ENCODE measurements at regions not wholly inside any gene's neighbourhood (a gene's known extent, or its start where the extent isn't known, plus 50 kb on each side); places are given as distances from the start of the nearest gene placed in this dataset.

DNA sequence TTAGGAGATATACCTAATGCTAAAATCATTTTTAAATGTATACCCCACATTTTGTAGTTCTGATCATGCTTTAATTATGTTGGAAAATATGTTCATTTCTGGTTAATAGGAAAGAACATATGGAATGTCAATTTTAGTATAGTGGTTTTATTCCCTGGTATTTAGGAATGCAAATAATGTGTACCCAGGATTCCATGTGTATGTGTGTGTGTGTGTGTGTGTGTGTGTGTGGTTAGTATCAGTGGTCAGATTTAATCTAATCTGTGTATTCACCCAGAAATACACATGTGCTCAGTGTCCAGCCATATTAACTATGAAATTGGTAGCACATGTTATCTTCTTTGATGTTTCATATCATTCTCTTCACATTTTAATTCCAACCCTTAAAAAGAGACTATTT, 233.5 kb upstream of the DCBLD2 start:
- no peak for DNase-seq (ENCODE audit: low spot score)
- TF ChIP-seq, protein P1, sequence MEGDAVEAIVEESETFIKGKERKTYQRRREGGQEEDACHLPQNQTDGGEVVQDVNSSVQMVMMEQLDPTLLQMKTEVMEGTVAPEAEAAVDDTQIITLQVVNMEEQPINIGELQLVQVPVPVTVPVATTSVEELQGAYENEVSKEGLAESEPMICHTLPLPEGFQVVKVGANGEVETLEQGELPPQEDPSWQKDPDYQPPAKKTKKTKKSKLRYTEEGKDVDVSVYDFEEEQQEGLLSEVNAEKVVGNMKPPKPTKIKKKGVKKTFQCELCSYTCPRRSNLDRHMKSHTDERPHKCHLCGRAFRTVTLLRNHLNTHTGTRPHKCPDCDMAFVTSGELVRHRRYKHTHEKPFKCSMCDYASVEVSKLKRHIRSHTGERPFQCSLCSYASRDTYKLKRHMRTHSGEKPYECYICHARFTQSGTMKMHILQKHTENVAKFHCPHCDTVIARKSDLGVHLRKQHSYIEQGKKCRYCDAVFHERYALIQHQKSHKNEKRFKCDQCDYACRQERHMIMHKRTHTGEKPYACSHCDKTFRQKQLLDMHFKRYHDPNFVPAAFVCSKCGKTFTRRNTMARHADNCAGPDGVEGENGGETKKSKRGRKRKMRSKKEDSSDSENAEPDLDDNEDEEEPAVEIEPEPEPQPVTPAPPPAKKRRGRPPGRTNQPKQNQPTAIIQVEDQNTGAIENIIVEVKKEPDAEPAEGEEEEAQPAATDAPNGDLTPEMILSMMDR (IDR thresholded peaks at IDR 0.05; ENCODE audit: unreplicated experiment): no peak
- Mint-ChIP-seq H3K9me3 (ENCODE audit: unreplicated experiment) (no peaks in the 10 kb centered on the region), H3K4me3 (ENCODE audit: unreplicated experiment) (no peak overlapping the region), H3K4me1 (ENCODE audit: unreplicated experiment) (no peaks in the 10 kb centered on the region), H3K36me3 (ENCODE audit: low read depth, unreplicated experiment) (no peaks in the 10 kb centered on the region), H3K27ac (ENCODE audit: unreplicated experiment) (no peak overlapping the region), H3K27me3 (ENCODE audit: unreplicated experiment) (no peaks in the 10 kb centered on the region)

DNA sequence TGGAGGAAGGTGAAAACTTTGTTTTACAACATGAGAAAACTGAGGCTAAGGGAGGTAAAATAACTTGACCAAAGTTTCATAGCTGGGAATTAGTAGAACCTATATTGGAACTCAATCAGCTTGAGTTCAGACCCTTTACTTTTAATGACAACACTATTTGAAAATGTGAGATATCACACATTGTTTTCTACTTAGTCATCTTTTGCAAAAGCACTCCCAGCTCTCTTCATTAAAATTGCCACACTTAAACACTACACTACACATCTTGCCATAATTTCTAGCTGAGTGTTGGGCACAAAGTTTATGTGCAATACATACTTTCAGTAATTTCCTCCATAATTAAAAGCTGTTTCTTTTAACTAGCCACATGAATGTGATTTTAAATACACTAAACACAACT, 230.4 kb upstream of the DCBLD2 start:
- H3K4me3 Mint-ChIP-seq (ENCODE audit: unreplicated experiment): no peak overlapping the region
- H3K36me3 Mint-ChIP-seq (ENCODE audit: low read depth, unreplicated experiment): no peaks in the 10 kb centered on the region
- H3K27ac Mint-ChIP-seq (ENCODE audit: unreplicated experiment): no peak overlapping the region
- H3K4me1 Mint-ChIP-seq (ENCODE audit: unreplicated experiment): no peaks in the 10 kb centered on the region
- no peaks in the 10 kb centered on the region for H3K27me3 Mint-ChIP-seq (ENCODE audit: unreplicated experiment)
- TF ChIP-seq, protein P1 (IDR thresholded peaks at IDR 0.05; ENCODE audit: unreplicated experiment): no peak
- H3K9me3 Mint-ChIP-seq (ENCODE audit: unreplicated experiment): no peaks in the 10 kb centered on the region
- DNase-seq (ENCODE audit: low spot score): no peak

DNA sequence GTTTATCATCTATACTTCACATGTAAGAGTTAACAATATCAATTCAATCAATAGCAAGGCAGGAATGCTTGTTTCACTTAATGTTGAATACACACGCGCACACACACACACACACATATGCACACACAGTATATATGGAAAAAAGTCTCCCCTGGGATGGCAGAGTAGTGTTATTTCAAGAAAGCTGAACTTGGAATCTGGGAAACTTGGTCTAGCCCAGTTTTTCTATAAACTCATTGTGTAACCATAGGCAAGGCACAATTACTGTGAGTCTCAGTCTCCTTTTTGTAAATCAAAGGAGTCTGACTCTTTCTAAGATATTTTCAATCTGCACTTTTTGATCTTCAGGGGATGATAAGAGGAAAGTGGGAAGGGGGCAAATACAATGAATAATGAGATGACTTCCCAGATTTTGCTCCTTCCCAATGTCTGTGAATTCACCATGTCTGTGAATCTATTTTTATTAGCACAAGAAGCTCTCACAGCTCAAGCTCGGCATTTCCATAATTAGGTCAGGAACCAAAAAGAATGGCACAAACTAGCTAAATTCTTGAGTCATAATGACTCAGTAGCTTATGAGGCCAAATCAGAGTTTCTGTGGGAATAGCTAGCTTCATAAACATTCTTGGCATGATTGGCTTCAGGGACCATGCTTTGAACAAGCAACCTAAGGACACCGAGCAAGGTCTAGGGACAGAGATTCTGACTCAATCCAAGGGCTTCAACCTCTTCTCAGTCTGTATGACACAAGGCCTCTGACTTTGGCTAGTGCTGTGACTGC, 227.4 kb upstream of the DCBLD2 start:
- no peak overlapping the region for H3K4me3 Mint-ChIP-seq (ENCODE audit: unreplicated experiment)
- no peaks in the 10 kb centered on the region for H3K27me3 Mint-ChIP-seq (ENCODE audit: unreplicated experiment)
- no peaks in the 10 kb centered on the region for H3K4me1 Mint-ChIP-seq (ENCODE audit: unreplicated experiment)
- TF ChIP-seq, protein P1 (IDR thresholded peaks at IDR 0.05; ENCODE audit: unreplicated experiment): no peak
- DNase-seq (ENCODE audit: low spot score): no peak
- H3K9me3 Mint-ChIP-seq (ENCODE audit: unreplicated experiment): no peaks in the 10 kb centered on the region
- no peaks in the 10 kb centered on the region for H3K36me3 Mint-ChIP-seq (ENCODE audit: low read depth, unreplicated experiment)
- no peak overlapping the region for H3K27ac Mint-ChIP-seq (ENCODE audit: unreplicated experiment)

DNA sequence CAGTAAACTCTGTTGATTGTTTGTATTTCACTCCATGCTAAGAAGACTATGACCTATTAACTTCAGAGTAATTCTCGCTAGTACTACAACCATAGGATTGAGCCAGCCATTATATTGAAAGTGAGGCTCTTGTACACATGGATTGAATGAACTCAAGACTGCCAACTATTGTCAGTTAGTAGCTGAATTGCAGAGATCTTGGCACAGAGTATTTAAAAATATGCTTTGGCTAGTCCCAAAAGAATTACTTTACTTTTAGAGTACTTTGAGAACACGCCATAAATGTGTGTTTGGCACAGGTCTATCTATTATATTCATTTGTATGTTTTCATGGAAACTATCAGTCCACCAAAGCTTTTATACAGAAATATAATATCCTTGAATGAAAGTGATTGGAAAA, 226.7 kb upstream of the DCBLD2 start:
- TF ChIP-seq, protein P1 (IDR thresholded peaks at IDR 0.05; ENCODE audit: unreplicated experiment): no peak
- no peaks in the 10 kb centered on the region for H3K36me3 Mint-ChIP-seq (ENCODE audit: low read depth, unreplicated experiment)
- H3K27me3 Mint-ChIP-seq (ENCODE audit: unreplicated experiment): no peaks in the 10 kb centered on the region
- H3K27ac Mint-ChIP-seq (ENCODE audit: unreplicated experiment): no peak overlapping the region
- H3K4me1 Mint-ChIP-seq (ENCODE audit: unreplicated experiment): no peaks in the 10 kb centered on the region
- H3K4me3 Mint-ChIP-seq (ENCODE audit: unreplicated experiment): no peak overlapping the region
- no peak for DNase-seq (ENCODE audit: low spot score)
- no peaks in the 10 kb centered on the region for H3K9me3 Mint-ChIP-seq (ENCODE audit: unreplicated experiment)

DNA sequence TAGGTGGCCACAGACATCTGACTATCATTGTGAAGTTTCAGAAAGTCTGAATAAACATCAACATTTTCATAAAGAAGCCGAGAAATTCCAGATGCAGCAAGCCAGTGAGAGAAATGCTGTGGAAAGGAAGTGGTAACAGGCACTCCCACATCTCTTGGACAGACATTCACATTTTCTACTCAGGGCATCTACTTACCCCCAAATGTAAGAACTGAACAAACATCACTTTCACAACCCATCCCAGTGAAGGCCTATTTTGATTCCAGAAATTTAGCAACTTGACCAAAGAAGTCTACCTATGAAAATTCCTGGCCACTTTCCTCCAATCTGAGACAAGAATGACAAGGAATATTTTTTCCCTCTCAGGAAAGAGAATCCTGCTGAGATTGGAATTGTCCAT, 224.8 kb upstream of the DCBLD2 start:
- H3K27me3 Mint-ChIP-seq (ENCODE audit: unreplicated experiment): no peaks in the 10 kb centered on the region
- no peaks in the 10 kb centered on the region for H3K9me3 Mint-ChIP-seq (ENCODE audit: unreplicated experiment)
- no peak for DNase-seq (ENCODE audit: low spot score)
- H3K36me3 Mint-ChIP-seq (ENCODE audit: low read depth, unreplicated experiment): no peaks in the 10 kb centered on the region
- H3K4me3 Mint-ChIP-seq (ENCODE audit: unreplicated experiment): no peak overlapping the region
- no peak overlapping the region for H3K27ac Mint-ChIP-seq (ENCODE audit: unreplicated experiment)
- TF ChIP-seq, protein P1 (IDR thresholded peaks at IDR 0.05; ENCODE audit: unreplicated experiment): no peak
- no peaks in the 10 kb centered on the region for H3K4me1 Mint-ChIP-seq (ENCODE audit: unreplicated experiment)

All from endothelial cell (in vitro differentiated cells).